GM21390 (cell line): ENCODE measurements at regions not wholly inside any gene's neighbourhood (a gene's known extent, or its start where the extent isn't known, plus 50 kb on each side); places are given as distances from the start of the nearest gene placed in this dataset.
"Not testable (repeated sequence)": the region's sequence is repeated elsewhere in the genome, so short reads cannot be mapped to it uniquely, and the experiment has no call there.

Experiments used
- ATAC-seq: cut with Tn5 transposase; IDR thresholded peaks from one replicate; pipeline ENCODE4 v1.9.1; 2021; ENCODE audit not compliant: unreplicated experiment

- no peak for ATAC-seq
Observed at GRCh38 chr7:94100723-94101345, 96.7 kb upstream of the BET1 start.

- ATAC-seq: no peak
Observed at GRCh38 chr7:94104301-94104700, 100.1 kb upstream of the BET1 start.

- ATAC-seq: no peak
Observed at GRCh38 chr7:94109556-94109955, 105.4 kb upstream of the BET1 start.

- no peak for ATAC-seq
Observed at GRCh38 chr7:94111009-94111408, 106.9 kb upstream of the BET1 start.

- no peak for ATAC-seq
Observed at GRCh38 chr7:94115316-94115715, 111.2 kb upstream of the BET1 start.

- no peak for ATAC-seq
Observed at GRCh38 chr7:94123136-94123535, 119.0 kb upstream of the BET1 start.

GRCh38 chr7:94127026-94127425, 122.9 kb upstream of the BET1 start:
- no peak for ATAC-seq

GRCh38 chr7:94128072-94128471, 123.9 kb upstream of the BET1 start:
- no peak for ATAC-seq

GRCh38 chr7:94129443-94130140, 125.4 kb upstream of the BET1 start:
- no peak for ATAC-seq

GRCh38 chr7:94130716-94131115, 126.6 kb upstream of the BET1 start:
- ATAC-seq: no peak

GRCh38 chr7:94133460-94133859, 129.3 kb upstream of the BET1 start:
- peak; percentile 66 for ATAC-seq

GRCh38 chr7:94135180-94135579, 131.0 kb upstream of the BET1 start:
- no peak for ATAC-seq

GRCh38 chr7:94142281-94142680, 138.1 kb upstream of the BET1 start:
- no peak for ATAC-seq

- ATAC-seq: no peak
Observed at GRCh38 chr7:94145602-94146001, 141.4 kb upstream of the BET1 start.

GRCh38 chr7:94146408-94146807, 142.3 kb upstream of the BET1 start:
- ATAC-seq: no peak

- no peak for ATAC-seq
Observed at GRCh38 chr7:94149789-94150545, 145.8 kb upstream of the BET1 start.

GRCh38 chr7:94154182-94154581, 150.0 kb upstream of the BET1 start:
- no peak for ATAC-seq

- ATAC-seq: no peak
Observed at GRCh38 chr7:94154858-94155257, 150.7 kb upstream of the BET1 start.

GRCh38 chr7:94157659-94158306, 153.6 kb upstream of the BET1 start:
- not testable (repeated sequence) for ATAC-seq

- peak; percentile 96 for ATAC-seq
Observed at GRCh38 chr7:94160719-94161435, 156.7 kb upstream of the BET1 start.

GRCh38 chr7:94161476-94161875, 157.3 kb upstream of the BET1 start:
- ATAC-seq: no peak
